CD4-positive, CD25-positive, alpha-beta regulatory T cell (primary cell): ENCODE measurements at regions not wholly inside any gene's neighbourhood (a gene's known extent, or its start where the extent isn't known, plus 50 kb on each side); places are given as distances from the start of the nearest gene placed in this dataset.

Experiments used
- ATAC-seq, 2 donors: fragments of 150-1000 bp; cut with Tn5 transposase; one replicate each; pipeline ENCODE4 v1.10.0; 2021; ENCODE audit warnings: low read depth in 2 of 2, moderate number of reproducible peaks in 2 of 2, moderate library complexity in 1 of 2
- DNase-seq, 3 donors: peaks; one replicate each; pipeline versions ENCODE4 v3.0.0 to v3.0.0-alpha.2; 2012 to 2022; ENCODE audit warnings: mixed read lengths in 1 of 3
- H3K27ac ChIP-seq: one replicate; pipeline ENCODE4 v1.7.0; 2013; ENCODE audit warnings: mild to moderate bottlenecking, low read length; ENCODE audit not compliant: insufficient read depth, poor library complexity, severe bottlenecking
- H3K27me3 ChIP-seq: one replicate; pipeline ENCODE4 v1.7.0; 2013; ENCODE audit warnings: low read length; ENCODE audit not compliant: control insufficient read depth, insufficient read depth
- H3K36me3 ChIP-seq: one replicate; pipeline ENCODE4 v1.7.0; 2013; ENCODE audit warnings: mild to moderate bottlenecking, low read length, moderate library complexity; ENCODE audit not compliant: control insufficient read depth, insufficient read depth
- H3K4me1 ChIP-seq: 2 replicates; pipeline ENCODE4 v1.7.0; 2013; ENCODE audit warnings: mild to moderate bottlenecking, low read length; ENCODE audit not compliant: insufficient read depth, control insufficient read depth, poor library complexity, severe bottlenecking
- H3K4me3 ChIP-seq: one replicate; pipeline ENCODE4 v1.7.0; 2013; ENCODE audit warnings: low read depth, mild to moderate bottlenecking, low read length, moderate library complexity
- H3K9me3 ChIP-seq, 2 experiments: 1 replicate in 1 of 2; 2 replicates in 1 of 2; pipeline ENCODE4 v1.7.0; 2013; ENCODE audit warnings: low read length in 2 of 2, mild to moderate bottlenecking in 1 of 2, moderate library complexity in 1 of 2; ENCODE audit not compliant: control insufficient read depth in 2 of 2
- H3K27ac Mint-ChIP-seq, 3 donors: one replicate each; pipeline ENCODE4 v1.8.0; 2020 to 2022; ENCODE audit warnings: mild to moderate bottlenecking in 3 of 3, mixed read lengths in 3 of 3, moderate library complexity in 2 of 3
- H3K27me3 Mint-ChIP-seq: one replicate; pipeline ENCODE4 v1.8.0; 2022; ENCODE audit warnings: mild to moderate bottlenecking, mixed read lengths
- H3K36me3 Mint-ChIP-seq: one replicate; pipeline ENCODE4 v1.8.0; 2020; ENCODE audit warnings: mixed read lengths
- H3K4me1 Mint-ChIP-seq, 4 donors: one replicate each; pipeline ENCODE4 v1.8.0; 2020 to 2022; ENCODE audit warnings: mixed read lengths in 4 of 4, mild to moderate bottlenecking in 1 of 4
- H3K4me3 Mint-ChIP-seq, 4 donors: one replicate each; pipeline ENCODE4 v1.8.0; 2020 to 2022; ENCODE audit warnings: mild to moderate bottlenecking in 4 of 4, mixed read lengths in 4 of 4, moderate library complexity in 3 of 4
- H3K9me3 Mint-ChIP-seq, 7 donors: one replicate each; pipeline ENCODE4 v1.8.0; 2020 to 2022; ENCODE audit warnings: mixed read lengths in 7 of 7, mild to moderate bottlenecking in 3 of 7, moderate library complexity in 2 of 7

- Histone ChIP-seq H3K4me3 (no peak overlapping the region), H3K27me3 (no peaks in the 10 kb centered on the region), H3K9me3 (no peaks in the 10 kb centered on the region), H3K36me3 (no peaks in the 10 kb centered on the region), H3K27ac (no peak overlapping the region), H3K4me1 (no peaks in the 10 kb centered on the region)
- H3K27me3 Mint-ChIP-seq = no peaks in the 10 kb centered on the region
- peaks cover 0 to 4% (median 2%) of the 10 kb centered on the region in 7 donors for H3K9me3 Mint-ChIP-seq
- ATAC-seq (no peak), DNase-seq (no peak)
- no peak overlapping the region for H3K27ac Mint-ChIP-seq
- H3K36me3 Mint-ChIP-seq = no peaks in the 10 kb centered on the region
- no peaks in the 10 kb centered on the region for H3K4me1 Mint-ChIP-seq
- no peak overlapping the region for H3K4me3 Mint-ChIP-seq
Observed at GRCh38 chr17:54771409-54771915, 129.2 kb upstream of the TOM1L1 start.

- no peaks in the 10 kb centered on the region for H3K9me3 ChIP-seq
- Mint-ChIP-seq H3K27ac (no peak overlapping the region), H3K27me3 (peaks cover 6% of the 10 kb centered on the region), H3K9me3 (peaks cover 0 to 6% (median 1%) of the 10 kb centered on the region in 7 donors), H3K4me3 (no peak overlapping the region), H3K36me3 (no peaks in the 10 kb centered on the region), H3K4me1 (no peaks in the 10 kb centered on the region)
- no peaks in the 10 kb centered on the region for H3K27me3 ChIP-seq
- no peaks in the 10 kb centered on the region for H3K4me1 ChIP-seq
- no peaks in the 10 kb centered on the region for H3K36me3 ChIP-seq
- ATAC-seq (no peak), DNase-seq (no peak)
- no peak overlapping the region for H3K4me3 ChIP-seq
- no peak overlapping the region for H3K27ac ChIP-seq
Observed at GRCh38 chr17:54780238-54780637, 120.4 kb upstream of the TOM1L1 start.

DNA sequence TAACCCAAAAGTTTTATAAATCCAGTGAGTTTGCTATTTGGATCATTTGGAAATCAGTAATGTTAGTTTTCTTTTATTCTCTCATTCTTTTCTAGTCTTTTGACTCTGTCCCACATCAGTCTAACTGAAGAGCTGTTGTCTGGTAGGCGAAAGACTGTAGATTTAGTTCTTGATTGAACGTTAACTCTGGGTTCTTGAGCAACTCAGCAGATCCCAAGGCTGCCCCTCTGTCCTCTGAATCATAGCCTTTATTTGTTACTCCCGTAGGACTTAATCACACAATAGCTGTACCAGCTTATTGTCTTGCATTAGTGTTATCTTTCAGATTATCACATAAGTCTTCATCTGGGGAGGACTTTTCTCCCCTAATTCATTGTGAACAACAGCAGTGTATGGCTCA lies 119.3 kb upstream of the TOM1L1 start:
- H3K4me3 Mint-ChIP-seq = no peak overlapping the region
- DNase-seq (no peak), ATAC-seq (no peak)
- no peaks in the 10 kb centered on the region for H3K9me3 ChIP-seq
- peaks cover 6% of the 10 kb centered on the region for H3K27me3 Mint-ChIP-seq
- H3K9me3 Mint-ChIP-seq = peaks cover 0 to 6% (median 1%) of the 10 kb centered on the region in 7 donors
- no peaks in the 10 kb centered on the region for H3K4me1 Mint-ChIP-seq
- H3K27ac ChIP-seq = no peak overlapping the region
- H3K36me3 ChIP-seq = no peaks in the 10 kb centered on the region
- H3K36me3 Mint-ChIP-seq = no peaks in the 10 kb centered on the region
- no peaks in the 10 kb centered on the region for H3K27me3 ChIP-seq
- H3K4me1 ChIP-seq = no peaks in the 10 kb centered on the region
- no peak overlapping the region for H3K27ac Mint-ChIP-seq
- H3K4me3 ChIP-seq = no peak overlapping the region

- no peaks in the 10 kb centered on the region for H3K9me3 ChIP-seq
- no peak for ATAC-seq
- H3K27ac Mint-ChIP-seq = no peak overlapping the region
Observed at GRCh38 chr17:54784305-54784704, 116.3 kb upstream of the TOM1L1 start.

DNA sequence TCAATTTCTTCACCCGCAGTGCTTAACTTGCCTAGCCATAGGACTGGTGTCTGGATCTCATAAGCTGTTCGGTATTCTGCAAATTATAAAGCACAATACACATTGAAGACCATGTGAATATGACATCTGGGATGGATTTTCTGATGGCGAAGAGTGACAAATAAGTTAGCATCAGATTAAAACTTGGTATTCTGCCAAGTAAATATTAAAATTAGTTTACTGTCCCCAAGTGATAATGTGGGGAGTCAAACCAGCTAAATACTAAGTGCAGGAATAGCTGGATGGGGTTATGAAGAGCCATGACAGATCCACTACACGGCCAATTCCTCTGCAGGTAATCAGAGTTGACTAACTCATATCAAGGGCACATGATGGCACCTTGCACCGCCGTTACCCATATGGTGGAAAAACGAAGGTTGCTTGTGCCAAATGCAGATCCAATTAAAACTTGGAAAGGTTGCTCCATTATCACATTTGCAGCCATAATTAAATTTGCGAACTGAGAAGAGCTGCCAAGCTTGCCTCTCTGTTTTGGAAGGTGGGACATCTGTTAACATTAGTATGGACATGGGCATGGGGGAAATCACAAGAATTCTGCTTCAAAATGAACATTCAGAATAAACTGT lies 114.9 kb upstream of the TOM1L1 start:
- Mint-ChIP-seq H3K4me1 (no peaks in the 10 kb centered on the region), H3K27me3 (no peaks in the 10 kb centered on the region), H3K27ac (no peak overlapping the region), H3K36me3 (no peaks in the 10 kb centered on the region), H3K4me3 (no peak overlapping the region), H3K9me3 (peaks cover 0 to 5% (median 0%) of the 10 kb centered on the region in 7 donors)
- no peaks in the 10 kb centered on the region for H3K9me3 ChIP-seq
- no peaks in the 10 kb centered on the region for H3K27me3 ChIP-seq
- DNase-seq = no peak
- no peaks in the 10 kb centered on the region for H3K36me3 ChIP-seq
- no peak overlapping the region for H3K4me3 ChIP-seq
- H3K4me1 ChIP-seq = no peaks in the 10 kb centered on the region
- no peak overlapping the region for H3K27ac ChIP-seq
- no peak for ATAC-seq

More at GRCh38 chr17:54784305-54784704, 116.3 kb upstream of the TOM1L1 start:
- DNase-seq = no peak
- Mint-ChIP-seq H3K4me3 (no peak overlapping the region), H3K27me3 (no peaks in the 10 kb centered on the region), H3K9me3 (peaks cover 0 to 5% (median 0%) of the 10 kb centered on the region in 7 donors), H3K4me1 (no peaks in the 10 kb centered on the region), H3K36me3 (no peaks in the 10 kb centered on the region)
- H3K27me3 ChIP-seq = no peaks in the 10 kb centered on the region
- no peak overlapping the region for H3K4me3 ChIP-seq
- no peaks in the 10 kb centered on the region for H3K4me1 ChIP-seq
- H3K27ac ChIP-seq = no peak overlapping the region
- no peaks in the 10 kb centered on the region for H3K36me3 ChIP-seq

DNA sequence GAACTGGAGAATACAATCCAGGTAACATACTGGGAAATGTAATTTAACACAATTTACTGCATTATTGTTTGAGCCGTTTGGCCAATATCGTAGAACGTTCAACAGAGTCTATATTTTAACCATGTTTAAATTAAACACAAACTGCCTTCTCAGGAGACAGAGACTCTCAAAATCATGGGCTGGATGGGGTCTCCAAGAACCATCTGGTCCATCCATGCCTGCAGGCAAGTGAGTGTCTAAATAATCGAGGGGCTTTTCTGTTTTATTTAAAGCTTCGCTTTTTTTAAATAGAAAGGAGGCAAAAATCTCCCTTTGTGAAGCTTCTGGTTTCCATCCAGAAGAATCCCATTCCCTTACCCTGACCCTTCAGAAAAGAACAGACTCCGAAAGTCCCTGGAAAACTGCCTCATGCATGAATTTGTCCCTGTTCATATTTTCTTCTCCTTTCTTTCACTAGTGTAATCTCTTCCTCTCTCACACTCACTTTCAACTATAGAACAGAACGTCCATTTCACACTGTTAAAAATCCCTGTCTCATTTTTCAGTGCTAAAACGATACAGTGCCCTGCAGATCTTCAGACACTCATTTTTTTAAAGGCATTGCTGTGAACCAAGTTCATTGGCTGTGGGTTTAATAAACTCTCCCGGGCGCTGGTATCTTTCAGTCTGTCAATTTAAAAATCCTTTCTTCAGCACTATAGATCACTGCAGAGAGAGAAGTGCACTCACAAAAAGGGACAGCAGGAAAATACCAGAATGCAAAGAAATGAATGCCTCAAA lies 111.4 kb upstream of the TOM1L1 start:
- Mint-ChIP-seq H3K36me3 (no peaks in the 10 kb centered on the region), H3K4me3 (no peak overlapping the region), H3K4me1 (no peaks in the 10 kb centered on the region), H3K27ac (no peak overlapping the region), H3K9me3 (peaks cover 0 to 5% (median 2%) of the 10 kb centered on the region in 7 donors), H3K27me3 (no peaks in the 10 kb centered on the region)
- no peak overlapping the region for H3K27ac ChIP-seq
- ATAC-seq (no peak), DNase-seq (no peak)
- H3K4me3 ChIP-seq = no peak overlapping the region
- H3K4me1 ChIP-seq = no peaks in the 10 kb centered on the region
- H3K27me3 ChIP-seq = no peaks in the 10 kb centered on the region
- no peaks in the 10 kb centered on the region for H3K9me3 ChIP-seq
- H3K36me3 ChIP-seq = no peaks in the 10 kb centered on the region

- Mint-ChIP-seq H3K27me3 (peaks cover 4% of the 10 kb centered on the region), H3K27ac (no peak overlapping the region)
- no peak for ATAC-seq
Observed at GRCh38 chr17:54793271-54793670, 107.4 kb upstream of the TOM1L1 start.

More at GRCh38 chr17:54793271-54793670, 107.4 kb upstream of the TOM1L1 start:
- DNase-seq = no peak
- Histone ChIP-seq H3K9me3 (no peaks in the 10 kb centered on the region), H3K4me1 (no peaks in the 10 kb centered on the region), H3K27ac (no peak overlapping the region), H3K27me3 (no peaks in the 10 kb centered on the region), H3K36me3 (no peaks in the 10 kb centered on the region), H3K4me3 (no peak overlapping the region)
- no peaks in the 10 kb centered on the region for H3K36me3 Mint-ChIP-seq
- H3K4me3 Mint-ChIP-seq = no peak overlapping the region
- H3K9me3 Mint-ChIP-seq = peaks cover 0 to 8% (median 0%) of the 10 kb centered on the region in 7 donors
- no peaks in the 10 kb centered on the region for H3K4me1 Mint-ChIP-seq
